Kidney epithelial cell (primary cell): ENCODE measurements at regions not wholly inside any gene's neighbourhood (a gene's known extent, or its start where the extent isn't known, plus 50 kb on each side); places are given as distances from the start of the nearest gene placed in this dataset.

ENCODE experiments used
- DNase-seq: peaks from one replicate; pipeline ENCODE4 v3.0.0-alpha.2; 2010; ENCODE audit warnings: low read depth
- H3K27me3 ChIP-seq: 2 replicates; pipeline ENCODE4 v1.6.0; 2011; ENCODE audit warnings: low read length; ENCODE audit not compliant: control insufficient read depth, insufficient read depth
- H3K36me3 ChIP-seq: 2 replicates; pipeline ENCODE4 v1.5.1; 2011; ENCODE audit warnings: low read length; ENCODE audit not compliant: control insufficient read depth, insufficient read depth
- H3K4me3 ChIP-seq: 2 replicates; pipeline ENCODE4 v1.5.1; 2011; ENCODE audit warnings: low read depth, mild to moderate bottlenecking, control low read depth, low read length
- CTCF ChIP-seq: IDR thresholded peaks from 2 replicates; pipeline ENCODE4 v1.5.1; 2011; ENCODE audit warnings: mild to moderate bottlenecking, moderate library complexity, low read length, control low read depth, inconsistent platforms; ENCODE audit not compliant: insufficient read depth, poor library complexity, severe bottlenecking

GRCh38 chr21:31395791-31396190 lies 51.7 kb upstream of the TIAM1 start:
- H3K27me3 ChIP-seq, result no peaks in the 10 kb centered on the region
- DNase-seq, result no peak
- TF ChIP-seq CTCF, result no peak
- no peak overlapping the region for H3K4me3 ChIP-seq
- no peaks in the 10 kb centered on the region for H3K36me3 ChIP-seq

GRCh38 chr21:31395268-31395667 lies 51.2 kb upstream of the TIAM1 start:
- Histone ChIP-seq H3K4me3 (no peak overlapping the region), H3K36me3 (no peaks in the 10 kb centered on the region), H3K27me3 (no peaks in the 10 kb centered on the region)
- TF ChIP-seq CTCF, result no peak
- DNase-seq, result no peak

GRCh38 chr21:31394309-31394708 lies 50.2 kb upstream of the TIAM1 start:
- H3K36me3 ChIP-seq, result no peaks in the 10 kb centered on the region
- no peak overlapping the region for H3K4me3 ChIP-seq
- no peak for DNase-seq
- TF ChIP-seq CTCF, result no peak
- H3K27me3 ChIP-seq, result no peaks in the 10 kb centered on the region
